KMS-11 (cell line): ENCODE measurements at regions not wholly inside any gene's neighbourhood (a gene's known extent, or its start where the extent isn't known, plus 50 kb on each side); places are given as distances from the start of the nearest gene placed in this dataset.

ENCODE experiments used
- H2AFZ ChIP-seq: fragments of 200-600 bp; sonication (generic); 2 replicates; pipeline ENCODE4 v1.6.1; 2016; ENCODE audit warnings: antibody characterized with exemption, mixed run types, low read depth
- H3K27ac ChIP-seq: fragments of 200-600 bp; sonication (generic); 2 replicates; pipeline ENCODE4 v1.6.1; 2016; ENCODE audit warnings: mild to moderate bottlenecking, mixed run types
- H3K27me3 ChIP-seq: fragments of 200-600 bp; sonication (generic); 2 replicates; pipeline ENCODE4 v1.6.1; 2017; ENCODE audit warnings: mild to moderate bottlenecking, low read depth, mixed run types, moderate library complexity; ENCODE audit not compliant: insufficient read depth
- H3K36me3 ChIP-seq: fragments of 200-600 bp; sonication (generic); 2 replicates; pipeline ENCODE4 v1.6.1; 2017; ENCODE audit warnings: mild to moderate bottlenecking, mixed run types; ENCODE audit not compliant: insufficient read depth
- H3K4me1 ChIP-seq: fragments of 200-600 bp; sonication (generic); 2 replicates; pipeline ENCODE4 v1.6.1; 2016; ENCODE audit warnings: mild to moderate bottlenecking, low read depth, mixed run types; ENCODE audit not compliant: poor library complexity, severe bottlenecking
- H3K4me2 ChIP-seq: fragments of 200-600 bp; sonication (generic); 2 replicates; pipeline ENCODE4 v1.7.0; 2016; ENCODE audit warnings: mild to moderate bottlenecking, mixed run types
- H3K4me3 ChIP-seq: fragments of 200-600 bp; sonication (generic); IDR thresholded peaks from 2 replicates; pipeline ENCODE4 v1.6.1; 2017; ENCODE audit warnings: low read depth, low read length, mixed read lengths; ENCODE audit not compliant: insufficient read depth
- H3K79me2 ChIP-seq: fragments of 200-600 bp; sonication (generic); 2 replicates; pipeline ENCODE4 v1.6.1; 2016; ENCODE audit warnings: low read depth, mixed run types; ENCODE audit not compliant: insufficient read depth
- H3K9ac ChIP-seq: fragments of 200-600 bp; sonication (generic); 2 replicates; pipeline ENCODE4 v1.6.1; 2016; ENCODE audit warnings: mild to moderate bottlenecking, mixed run types
- H4K20me1 ChIP-seq: fragments of 200-600 bp; sonication (generic); 2 replicates; pipeline ENCODE4 v1.6.1; 2016; ENCODE audit warnings: mild to moderate bottlenecking, mixed run types; ENCODE audit not compliant: insufficient read depth
- CTCF ChIP-seq: fragments of 200-600 bp; sonication (generic); conservative IDR thresholded peaks from 2 replicates; pipeline ENCODE4 v1.6.1; 2017; ENCODE audit warnings: low read depth, mild to moderate bottlenecking, antibody characterized with exemption, low read length, moderate library complexity, mixed read lengths

GRCh38 chr2:120614901-120615300 lies 120.8 kb upstream of the GLI2 start:
- Histone ChIP-seq H3K27ac (no peak overlapping the region), H3K9ac (no peak overlapping the region), H3K4me2 (no peak overlapping the region), H3K27me3 (no peaks in the 10 kb centered on the region), H3K4me1 (no peaks in the 10 kb centered on the region), H3K4me3 (no peak overlapping the region), H4K20me1 (no peaks in the 10 kb centered on the region), H2AFZ (no peak overlapping the region), H3K79me2 (no peaks in the 10 kb centered on the region), H3K36me3 (no peaks in the 10 kb centered on the region)
- TF ChIP-seq CTCF: no peak

- H3K36me3 ChIP-seq: no peaks in the 10 kb centered on the region
- no peaks in the 10 kb centered on the region for H4K20me1 ChIP-seq
- H2AFZ ChIP-seq: no peak overlapping the region
- no peak overlapping the region for H3K4me3 ChIP-seq
- no peaks in the 10 kb centered on the region for H3K27me3 ChIP-seq
- TF ChIP-seq CTCF: no peak
- H3K4me1 ChIP-seq: no peaks in the 10 kb centered on the region
- no peak overlapping the region for H3K27ac ChIP-seq
- no peak overlapping the region for H3K9ac ChIP-seq
- no peaks in the 10 kb centered on the region for H3K79me2 ChIP-seq
- H3K4me2 ChIP-seq: no peak overlapping the region
These were observed 119.4 kb upstream of the GLI2 start for GRCh38 chr2:120616261-120616660.

- no peaks in the 10 kb centered on the region for H4K20me1 ChIP-seq
- no peaks in the 10 kb centered on the region for H3K36me3 ChIP-seq
- H3K9ac ChIP-seq: no peak overlapping the region
- H3K27ac ChIP-seq: no peak overlapping the region
- no peak overlapping the region for H3K4me2 ChIP-seq
- no peaks in the 10 kb centered on the region for H3K4me1 ChIP-seq
- no peaks in the 10 kb centered on the region for H3K27me3 ChIP-seq
- no peak overlapping the region for H2AFZ ChIP-seq
- no peak for TF ChIP-seq CTCF
- H3K4me3 ChIP-seq: no peak overlapping the region
- no peaks in the 10 kb centered on the region for H3K79me2 ChIP-seq
These were observed 118.6 kb upstream of the GLI2 start for GRCh38 chr2:120617055-120617454.

GRCh38 chr2:120618830-120619229 lies 116.8 kb upstream of the GLI2 start:
- H3K36me3 ChIP-seq: no peaks in the 10 kb centered on the region
- no peaks in the 10 kb centered on the region for H4K20me1 ChIP-seq
- no peak overlapping the region for H3K4me3 ChIP-seq
- no peak overlapping the region for H3K9ac ChIP-seq
- H3K4me2 ChIP-seq: no peak overlapping the region
- no peak overlapping the region for H3K27ac ChIP-seq
- no peaks in the 10 kb centered on the region for H3K79me2 ChIP-seq
- no peaks in the 10 kb centered on the region for H3K27me3 ChIP-seq
- TF ChIP-seq CTCF: no peak
- H2AFZ ChIP-seq: no peak overlapping the region
- H3K4me1 ChIP-seq: no peaks in the 10 kb centered on the region

GRCh38 chr2:120619579-120619978 lies 116.1 kb upstream of the GLI2 start:
- Histone ChIP-seq H3K27ac (no peak overlapping the region), H3K36me3 (no peaks in the 10 kb centered on the region)

More at GRCh38 chr2:120619579-120619978, 116.1 kb upstream of the GLI2 start:
- H3K9ac ChIP-seq: no peak overlapping the region
- H3K27me3 ChIP-seq: no peaks in the 10 kb centered on the region
- no peaks in the 10 kb centered on the region for H3K4me1 ChIP-seq
- H3K79me2 ChIP-seq: no peaks in the 10 kb centered on the region
- H2AFZ ChIP-seq: no peak overlapping the region
- no peak overlapping the region for H3K4me2 ChIP-seq
- no peak overlapping the region for H3K4me3 ChIP-seq
- H4K20me1 ChIP-seq: no peaks in the 10 kb centered on the region
- no peak for TF ChIP-seq CTCF
